ENCODE measurements at regions not wholly inside any gene's neighbourhood (a gene's known extent, or its start where the extent isn't known, plus 50 kb on each side); places are given as distances from the start of the nearest gene placed in this dataset.

- TF ChIP-seq CTCF (conservative IDR thresholded peaks at IDR 0.05; ENCODE audit: low read length), result no peak
- TF ChIP-seq EZH2phosphoT487 (IDR thresholded peaks at IDR 0.05; ENCODE audit: borderline replicate concordance), result no peak
Observed at GRCh38 chr21:25426580-25426979, 180.7 kb downstream of the MRPL39 start.

Measured in Loucy (cell line).